HG03521 (cell line): ENCODE measurements at regions not wholly inside any gene's neighbourhood (a gene's known extent, or its start where the extent isn't known, plus 50 kb on each side); places are given as distances from the start of the nearest gene placed in this dataset.
"Not testable (repeated sequence)": the region's sequence is repeated elsewhere in the genome, so short reads cannot be mapped to it uniquely, and the experiment has no call there.

ENCODE experiments used
- ATAC-seq: cut with Tn5 transposase; IDR thresholded peaks from one replicate; pipeline ENCODE4 v1.9.1; 2021; ENCODE audit warnings: mild to moderate bottlenecking, moderate library complexity; ENCODE audit not compliant: unreplicated experiment

DNA sequence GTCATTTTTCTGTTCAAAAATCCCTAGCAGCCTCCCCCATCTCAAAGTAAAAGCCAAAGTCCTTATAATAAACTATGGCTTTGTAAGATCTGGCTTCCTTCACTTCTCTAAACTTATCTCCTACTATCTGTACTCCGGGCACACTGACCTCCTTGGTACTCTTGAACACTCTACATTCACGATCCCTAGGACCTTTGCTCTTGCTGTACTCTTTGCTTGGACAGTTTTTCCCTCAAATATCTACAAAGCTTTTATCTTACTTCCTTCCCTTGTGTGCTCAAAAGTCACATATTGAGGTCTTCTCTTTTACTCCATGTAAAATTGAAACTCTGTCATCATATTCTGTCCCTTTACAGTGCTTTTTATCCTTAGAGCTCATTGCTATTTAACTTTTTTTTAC, 616.6 kb downstream of the IRS1 start:
- ATAC-seq = no peak

DNA sequence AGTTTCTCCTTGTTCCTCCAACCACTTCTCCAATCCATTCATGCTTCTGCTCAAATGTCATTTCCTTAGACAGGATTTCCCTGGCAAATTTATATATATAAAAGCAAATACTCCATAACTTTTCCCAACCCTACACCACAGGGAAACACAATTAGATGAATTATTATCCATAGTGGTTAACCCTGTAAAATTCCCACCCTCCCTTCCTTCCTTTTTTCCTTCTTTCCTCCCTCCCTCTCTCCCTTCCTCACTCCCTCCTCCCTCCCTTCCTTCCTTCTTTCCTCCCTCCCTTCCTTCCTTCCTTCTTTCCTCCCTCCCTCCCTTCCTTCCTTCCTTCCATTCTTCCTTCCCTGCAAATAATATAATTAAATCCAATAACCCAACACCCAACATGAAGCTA, 617.7 kb downstream of the IRS1 start:
- no peak for ATAC-seq

DNA sequence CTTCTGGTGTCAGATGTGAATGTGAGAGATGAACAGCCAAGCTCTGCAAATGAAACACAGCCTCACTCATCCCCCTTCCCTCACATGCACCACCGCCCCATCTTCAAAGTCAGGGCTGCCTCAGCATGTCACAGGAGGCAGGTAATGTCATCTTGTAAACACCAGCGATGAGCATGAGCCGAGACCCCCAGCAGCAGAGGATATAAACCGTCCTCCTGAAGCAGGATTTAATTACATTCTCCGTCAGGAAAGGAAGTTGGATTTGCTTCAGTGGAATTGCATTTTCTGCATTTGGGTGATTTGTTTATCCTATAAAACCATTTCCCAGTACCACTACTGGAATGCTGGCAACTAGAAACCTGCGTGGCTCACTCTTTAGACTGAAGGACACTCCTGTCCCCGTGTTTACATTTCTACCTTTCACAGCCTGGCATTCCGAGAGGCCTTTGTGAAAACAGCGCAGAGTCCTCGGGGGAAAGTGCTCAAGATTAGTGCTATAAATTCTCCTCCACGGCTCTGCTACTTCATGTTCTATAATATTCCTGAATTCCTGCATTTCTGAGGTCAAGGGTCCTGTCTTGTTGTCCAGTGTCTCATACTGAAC, 619.2 kb downstream of the IRS1 start:
- ATAC-seq = no peak

DNA sequence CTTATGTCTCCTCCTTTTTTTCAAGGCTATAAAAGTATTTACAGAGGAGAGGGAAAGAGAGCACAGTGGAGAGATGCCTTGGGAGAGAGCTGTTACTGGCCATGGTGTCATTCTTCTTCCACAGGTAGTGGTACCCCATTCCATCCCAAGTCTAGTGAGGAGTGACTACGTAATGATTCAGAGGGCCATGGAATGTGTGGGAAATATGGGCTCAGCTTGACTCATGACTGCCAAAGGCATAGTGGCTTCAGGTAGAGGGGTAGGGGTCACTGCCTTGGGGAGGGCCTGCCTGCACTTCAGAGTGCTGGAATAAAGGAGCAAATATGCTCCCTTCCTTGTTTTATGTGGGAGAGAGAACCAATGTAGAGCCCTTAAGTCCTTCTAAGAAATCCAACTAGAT, 620.6 kb downstream of the IRS1 start:
- no peak for ATAC-seq

DNA sequence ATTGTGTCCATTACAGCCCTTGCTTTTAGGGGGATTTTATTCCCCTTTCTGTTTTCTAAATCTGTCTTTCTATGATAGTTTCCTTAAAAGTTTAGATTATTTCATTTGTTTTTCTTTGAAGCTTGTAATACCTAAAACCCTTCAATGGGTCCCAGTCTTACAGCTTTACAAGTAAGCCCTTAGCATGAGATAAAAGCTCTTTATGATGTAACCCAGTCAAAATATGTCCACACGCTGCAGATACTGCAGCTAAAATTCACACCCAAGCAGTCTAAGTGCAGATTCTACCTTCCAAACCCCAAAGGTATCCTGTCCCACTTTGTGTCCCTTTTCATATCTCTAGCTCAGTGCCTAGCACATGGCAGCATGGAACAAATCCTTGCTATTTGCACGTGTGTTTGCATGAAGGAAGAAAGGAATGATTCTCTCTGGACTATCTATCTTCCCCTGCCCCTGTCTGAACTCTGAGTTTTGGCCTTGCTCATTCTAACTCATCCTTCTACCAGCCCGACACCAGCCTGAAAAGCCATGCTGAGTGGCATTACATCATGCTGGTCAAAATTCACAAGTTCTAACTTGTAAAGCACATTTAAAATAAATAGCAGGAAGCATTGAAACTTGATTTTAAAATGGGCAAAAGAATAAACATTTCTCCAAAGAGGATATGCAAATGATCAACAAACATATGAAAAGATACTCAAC, 623.2 kb downstream of the IRS1 start:
- ATAC-seq = no peak

DNA sequence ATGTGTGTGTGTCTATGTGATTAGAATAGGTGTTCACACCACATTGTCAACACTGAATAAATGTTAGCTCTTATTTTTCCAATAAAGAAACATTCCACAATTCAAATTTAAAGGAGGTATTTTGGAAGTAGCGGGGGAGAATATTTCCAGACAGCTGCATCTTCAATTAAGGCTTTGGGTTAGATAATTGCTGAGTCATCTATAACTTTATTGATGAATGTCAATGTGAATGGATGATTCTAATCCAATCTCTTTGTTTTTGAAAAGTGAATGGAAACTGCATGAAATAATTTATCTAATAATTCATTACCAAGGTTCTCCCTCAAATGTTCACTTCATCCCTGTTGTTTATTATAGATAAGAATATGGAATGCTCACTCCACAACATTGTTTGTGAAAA, 625.2 kb downstream of the IRS1 start:
- ATAC-seq = no peak

DNA sequence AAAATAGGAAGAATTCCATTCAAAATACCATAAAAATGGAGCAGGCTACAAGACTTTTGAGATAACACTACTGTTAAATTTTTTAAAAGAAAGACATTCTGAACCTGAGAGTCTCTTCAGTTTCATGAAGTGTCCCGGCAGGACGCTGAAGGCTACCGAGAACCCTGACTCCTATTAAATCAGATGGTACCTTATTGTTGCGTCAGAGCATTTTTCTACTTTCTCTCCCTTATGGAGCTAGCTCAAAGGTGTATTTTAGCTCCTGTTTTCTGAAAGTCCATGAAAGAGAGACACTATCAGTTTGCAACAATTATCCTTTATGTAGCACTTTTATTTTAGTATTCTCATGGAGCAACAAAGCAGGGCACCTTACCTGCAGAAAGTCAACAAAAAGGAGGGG, 626.7 kb downstream of the IRS1 start:
- no peak for ATAC-seq

DNA sequence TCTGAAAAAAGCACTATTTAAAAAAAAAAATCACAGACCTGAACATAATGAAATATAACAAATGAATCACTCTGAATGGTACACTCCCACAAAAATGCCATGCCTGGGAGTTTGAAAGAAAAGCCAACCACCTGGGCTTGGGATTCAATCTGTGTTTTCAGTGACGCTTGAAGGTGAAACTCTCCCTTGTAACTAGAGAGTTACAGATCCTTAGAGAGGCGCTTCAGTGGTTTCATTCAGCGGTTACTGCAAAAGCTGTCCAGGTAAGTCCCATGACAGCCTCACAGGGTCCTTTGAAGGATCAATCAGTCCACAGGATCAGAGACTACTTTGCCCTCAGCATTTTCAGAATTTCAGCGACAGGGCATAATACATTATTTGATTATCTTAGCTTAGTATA, 627.3 kb downstream of the IRS1 start:
- no peak for ATAC-seq

DNA sequence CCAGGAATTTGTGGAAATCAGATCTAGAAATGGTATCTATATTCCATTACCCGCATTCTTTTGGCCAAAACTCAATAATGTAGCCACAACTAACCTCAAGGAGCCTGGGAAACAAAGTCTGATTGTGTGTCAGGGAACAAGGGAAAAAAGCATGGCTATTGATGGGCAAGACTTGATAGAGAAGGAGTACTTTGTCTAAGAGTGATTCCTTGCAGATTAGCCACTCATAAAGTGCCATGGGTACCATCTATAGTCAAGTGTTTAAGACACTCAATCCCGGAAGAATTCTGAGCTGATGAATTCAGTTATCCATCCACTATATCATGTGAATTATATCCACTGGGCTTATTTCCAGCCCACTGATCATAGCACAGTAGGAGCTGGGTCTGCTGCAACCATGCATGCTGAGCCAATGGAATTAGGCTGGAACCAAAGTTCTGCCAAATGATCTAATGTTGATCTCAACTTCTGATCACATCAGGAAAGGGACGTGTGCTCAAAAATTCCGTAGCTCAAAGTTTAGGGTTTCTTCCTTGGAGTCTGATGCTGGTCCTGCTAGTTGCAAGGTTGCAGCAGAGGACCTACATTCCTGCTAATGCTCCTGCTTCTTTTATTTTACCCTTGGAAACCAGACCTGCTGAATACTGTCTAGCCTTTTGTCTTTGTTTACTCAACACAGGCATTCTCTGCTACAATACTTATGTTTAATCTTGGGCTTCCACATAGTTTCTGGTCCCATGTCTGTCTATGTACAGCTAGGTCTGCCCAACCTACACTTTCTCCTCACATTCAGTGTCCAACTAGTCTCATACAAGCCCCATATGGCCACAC, 629.7 kb downstream of the IRS1 start:
- ATAC-seq = no peak

DNA sequence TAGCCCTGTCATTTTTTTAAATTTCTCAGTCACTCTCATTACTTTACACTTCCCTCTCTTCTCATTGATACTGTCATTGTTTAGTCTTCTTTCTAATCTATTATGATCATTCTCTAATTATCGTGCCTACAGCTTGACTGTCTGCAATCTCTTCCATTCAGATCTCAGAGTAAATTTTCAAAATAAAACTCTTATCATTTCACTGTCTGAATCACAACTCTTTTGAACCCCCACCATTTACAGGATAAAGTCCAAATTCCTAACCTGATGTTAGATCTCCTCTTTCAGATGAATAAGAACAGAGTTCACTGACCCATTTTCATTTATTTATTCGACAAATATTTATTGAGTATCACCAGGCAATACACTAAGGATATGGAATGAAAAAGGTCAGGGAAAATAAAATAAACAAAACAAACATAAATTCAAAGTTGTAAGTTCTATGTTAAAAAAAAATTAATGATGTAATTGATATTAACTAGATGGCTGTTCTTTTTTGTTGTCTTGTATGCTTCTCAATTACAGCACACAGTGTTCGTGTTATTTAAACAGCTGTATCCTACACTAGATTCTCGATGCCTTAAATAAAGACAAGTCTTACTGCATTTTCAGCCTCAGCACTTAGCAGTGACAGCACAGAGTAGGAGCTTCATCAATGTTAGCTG, 631.0 kb downstream of the IRS1 start:
- ATAC-seq = no peak

DNA sequence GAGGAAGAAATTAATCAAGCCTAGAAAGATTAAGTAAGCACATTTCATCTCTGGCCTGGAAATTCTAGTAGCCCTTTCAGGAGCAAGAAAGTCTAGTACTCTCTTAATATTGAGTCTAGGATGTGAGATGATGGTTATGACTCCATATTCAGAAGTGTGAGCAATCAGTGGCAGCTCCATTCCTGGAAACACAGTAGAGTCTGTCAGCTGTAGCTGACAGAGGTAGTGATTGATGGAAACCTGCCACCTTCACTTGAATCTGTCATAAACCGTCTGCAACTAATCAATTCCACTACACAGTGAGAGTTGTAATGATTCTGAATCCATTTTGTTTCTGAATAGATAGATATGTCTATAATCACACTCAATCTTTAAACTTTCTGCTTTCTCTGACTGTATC, 635.1 kb downstream of the IRS1 start:
- no peak for ATAC-seq

DNA sequence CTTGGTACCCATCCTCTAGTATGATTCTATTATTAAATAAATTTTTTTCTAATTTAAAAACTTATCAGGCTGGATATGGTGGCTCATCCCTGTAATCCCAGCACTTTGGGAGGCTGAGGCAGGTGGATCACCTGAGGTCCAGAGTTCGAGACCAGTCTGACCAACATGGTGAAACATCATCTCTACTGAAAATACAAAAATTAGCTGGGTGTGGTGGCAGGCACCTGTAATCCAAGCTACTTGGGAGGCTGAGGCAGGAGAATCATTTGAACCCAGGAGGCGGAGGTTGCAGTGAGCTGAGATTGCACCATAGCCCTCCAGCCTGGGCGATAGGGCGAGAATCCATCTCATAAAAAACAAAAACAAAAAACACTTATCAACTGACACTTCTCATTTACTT, 639.0 kb downstream of the IRS1 start:
- ATAC-seq = not testable (repeated sequence)

DNA sequence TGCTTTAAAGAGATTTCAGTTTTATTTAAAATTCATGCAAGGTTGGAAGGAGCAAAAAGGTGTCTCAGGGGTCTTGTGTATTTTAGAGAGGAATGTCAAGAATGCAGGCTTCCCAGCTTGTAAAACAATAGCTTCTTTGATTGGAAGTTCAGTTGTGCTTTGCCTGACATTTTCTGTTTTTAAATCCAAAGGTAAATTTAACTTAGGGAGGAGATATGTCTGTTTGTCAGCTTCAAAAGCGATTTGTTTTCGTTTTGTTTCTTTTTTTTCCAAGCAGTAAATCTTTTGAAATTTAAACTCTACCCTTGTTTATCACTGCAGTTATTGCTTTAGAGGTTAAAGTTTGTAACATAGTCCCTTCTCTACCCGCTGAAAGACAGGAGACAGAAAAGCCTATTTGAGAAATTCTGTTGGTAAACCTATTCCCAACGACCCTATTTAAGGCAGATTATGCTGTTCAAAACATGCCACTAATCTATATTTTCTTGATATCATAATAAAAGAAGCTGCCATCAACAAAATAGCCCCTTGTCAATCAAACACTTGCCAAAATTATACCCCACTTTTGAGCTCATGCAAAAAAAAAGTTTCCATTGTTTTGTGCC, 639.6 kb downstream of the IRS1 start:
- no peak for ATAC-seq

DNA sequence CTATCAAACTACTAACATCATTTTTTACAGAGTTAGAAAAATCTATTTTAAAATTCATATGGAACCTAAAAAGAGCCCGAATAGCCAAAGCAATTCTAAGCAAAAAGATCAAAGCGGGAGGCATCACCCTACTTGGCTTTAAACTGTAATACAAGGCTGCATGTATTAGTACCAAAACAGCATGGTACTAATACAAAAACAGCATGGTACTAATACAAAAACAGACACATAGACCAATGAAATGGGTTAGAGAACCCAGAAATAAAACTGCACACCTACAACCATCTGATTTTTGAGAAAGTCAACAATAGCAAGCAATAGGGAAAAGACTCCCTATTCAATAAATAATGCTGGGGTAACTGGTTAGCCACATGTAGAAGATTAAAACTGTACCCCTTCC, 640.7 kb downstream of the IRS1 start:
- ATAC-seq = no peak

DNA sequence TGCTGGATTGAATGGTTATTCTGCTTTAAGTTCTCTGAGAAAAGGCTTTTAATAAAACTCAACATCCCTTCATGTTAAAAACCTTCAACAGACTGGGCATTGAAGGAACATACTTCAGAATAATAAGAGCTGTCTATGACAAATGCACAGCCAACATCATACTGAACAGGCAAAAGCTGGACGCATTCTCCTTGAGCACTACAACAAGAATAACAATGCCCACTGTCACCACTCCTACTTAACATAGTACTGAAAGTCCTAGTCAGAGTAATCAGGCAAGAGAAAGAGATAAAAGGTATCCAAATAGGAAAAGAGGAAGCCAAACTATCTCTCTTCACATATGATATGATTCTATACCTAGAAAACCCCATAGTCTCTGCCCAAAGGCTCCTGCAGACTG, 641.4 kb downstream of the IRS1 start:
- ATAC-seq = no peak

DNA sequence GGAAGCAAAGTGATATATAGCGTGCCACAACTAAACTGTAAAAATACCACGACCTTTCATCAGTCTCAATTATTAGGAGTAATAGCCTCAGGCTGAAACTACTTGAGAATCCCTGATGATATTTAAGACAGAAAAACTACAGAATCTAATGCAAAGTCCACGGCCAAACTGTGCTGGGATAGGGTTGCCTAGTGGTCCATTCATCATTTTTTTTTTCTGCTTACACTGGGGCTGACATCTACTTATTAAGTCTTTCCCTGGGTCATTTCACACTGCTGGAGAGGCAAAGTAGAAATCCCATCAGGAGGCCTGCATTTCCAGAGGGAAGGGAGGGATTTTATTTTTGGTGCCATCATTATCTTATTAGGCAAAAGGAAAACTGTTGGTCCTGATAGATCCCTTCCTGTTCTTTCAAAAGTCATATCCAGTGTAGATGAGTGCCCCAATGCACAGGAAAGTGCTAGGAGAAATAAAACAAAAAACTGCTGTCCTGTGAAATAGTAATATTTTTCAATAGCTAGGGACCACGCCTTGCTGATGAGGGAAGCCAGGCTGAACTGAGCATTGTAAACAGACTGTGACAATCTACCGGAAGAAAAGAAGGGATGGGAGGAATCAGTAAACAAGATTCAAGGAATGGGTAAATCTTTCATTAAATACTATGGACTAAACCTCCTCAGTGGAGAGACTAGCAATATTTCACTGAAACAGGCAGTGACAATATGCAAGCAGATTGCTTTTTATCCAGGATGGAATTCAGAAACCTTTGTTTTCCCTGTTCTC, 644.3 kb downstream of the IRS1 start:
- no peak for ATAC-seq

DNA sequence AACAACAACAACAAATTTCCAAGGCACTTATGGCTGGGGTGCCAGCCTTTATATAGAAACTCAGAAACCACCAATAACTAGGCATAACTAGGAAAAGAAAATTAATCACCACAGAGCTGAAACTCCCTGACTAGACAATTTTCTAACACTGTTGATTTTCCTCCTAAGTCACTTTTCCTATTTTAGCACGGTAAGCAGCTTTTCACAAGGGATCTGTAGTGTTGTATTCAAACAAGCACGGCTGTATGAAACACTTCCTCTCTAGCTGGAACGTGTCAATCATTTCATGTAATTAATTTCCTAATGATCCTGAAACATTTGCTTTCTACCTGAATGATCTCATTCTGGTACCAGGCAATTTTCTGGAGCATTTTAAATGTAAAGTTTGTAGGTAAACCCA, 645.0 kb downstream of the IRS1 start:
- ATAC-seq = no peak

DNA sequence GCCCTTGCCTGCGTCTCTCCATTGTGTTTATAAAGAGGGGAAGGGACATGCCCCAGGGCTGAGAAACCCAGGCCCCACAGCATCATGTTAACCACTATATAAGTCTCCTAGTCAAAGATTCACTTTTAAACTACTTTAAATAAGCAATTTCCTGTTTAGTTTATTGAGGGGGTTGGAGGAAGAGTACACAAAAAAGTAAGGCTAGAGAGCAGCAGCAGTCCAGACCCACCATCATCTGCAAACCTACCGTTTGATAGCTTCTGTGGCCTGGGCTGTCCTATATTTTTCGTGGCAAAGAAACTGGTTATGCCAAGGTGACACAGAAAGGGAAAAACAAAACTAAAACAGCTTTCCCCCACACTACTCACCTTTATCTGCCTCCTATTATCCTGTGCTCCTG, 646.1 kb downstream of the IRS1 start:
- no peak for ATAC-seq

DNA sequence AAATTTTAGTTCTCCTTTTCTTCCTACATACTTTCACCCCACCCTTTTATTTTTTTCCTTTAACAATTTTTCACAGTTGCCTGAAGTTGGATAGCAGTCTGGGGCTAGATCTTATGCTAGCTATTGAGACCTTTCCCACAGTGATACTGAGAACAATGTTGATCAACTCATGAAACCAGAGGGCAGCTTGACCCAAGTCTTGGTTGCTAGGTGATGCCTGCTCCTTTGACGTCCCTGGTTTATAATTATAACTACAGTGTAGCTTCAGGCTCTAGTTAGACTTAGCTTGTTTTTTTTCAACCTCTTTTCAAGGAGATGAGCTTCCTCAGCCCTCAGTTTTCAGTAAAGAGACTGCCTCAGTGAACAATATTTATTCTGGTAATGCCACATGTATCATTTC, 648.5 kb downstream of the IRS1 start:
- ATAC-seq = no peak

DNA sequence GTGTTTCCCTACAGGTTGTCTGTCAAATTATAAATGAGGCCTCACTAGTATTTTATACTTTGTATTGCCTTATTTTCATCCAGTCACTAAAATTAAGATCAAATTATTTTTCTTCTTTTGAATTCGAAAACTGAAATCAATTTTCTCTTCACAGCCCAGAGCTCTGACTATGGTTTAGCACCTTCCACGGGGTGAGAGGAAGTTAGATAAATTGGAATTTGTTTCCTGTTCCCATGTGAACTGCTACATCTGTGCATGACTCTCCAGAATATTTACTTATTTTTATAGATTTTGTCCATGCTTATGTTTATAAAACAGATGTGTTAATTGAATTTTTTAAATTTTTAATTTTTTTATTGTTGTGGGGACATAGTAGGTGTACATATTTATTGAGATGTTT, 656.5 kb downstream of the IRS1 start:
- ATAC-seq = no peak
